D721Med (cell line): ENCODE measurements at regions not wholly inside any gene's neighbourhood (a gene's known extent, or its start where the extent isn't known, plus 50 kb on each side); places are given as distances from the start of the nearest gene placed in this dataset.

Experiments used
- DNase-seq: peaks from one replicate; pipeline ENCODE4 v3.0.0; 2011; ENCODE audit warnings: low spot score; ENCODE audit not compliant: insufficient read length
- FAIRE-seq: peaks from 2 replicates; lab custom pipeline; 2011; peaks lifted over from hg19 to GRCh38; lab: Jason Lieb, UNC
- CTCF ChIP-seq: IDR thresholded peaks from 2 replicates; pipeline ENCODE4 v1.5.1; 2012; ENCODE audit warnings: mild to moderate bottlenecking, control low read depth; ENCODE audit not compliant: insufficient read depth; ENCODE audit errors: missing control alignments

- no peak for TF ChIP-seq CTCF
- FAIRE-seq (no peak), DNase-seq (no peak)
Measured at GRCh38 chr13:56351041-56351440, 789.7 kb upstream of the PRR20A start.

GRCh38 chr13:56352361-56352760 is 788.4 kb upstream of the PRR20A start:
- no peak for FAIRE-seq

GRCh38 chr13:56352901-56353300 is 787.8 kb upstream of the PRR20A start:
- FAIRE-seq, result no peak
- no peak for DNase-seq

More at GRCh38 chr13:56352361-56352760, 788.4 kb upstream of the PRR20A start:
- TF ChIP-seq CTCF, result no peak
- DNase-seq, result no peak

GRCh38 chr13:56356690-56357089 is 784.0 kb upstream of the PRR20A start:
- DNase-seq, result no peak
- FAIRE-seq, result no peak
- TF ChIP-seq CTCF, result no peak

More at GRCh38 chr13:56352901-56353300, 787.8 kb upstream of the PRR20A start:
- TF ChIP-seq CTCF, result no peak

GRCh38 chr13:56378566-56378965 is 762.2 kb upstream of the PRR20A start:
- DNase-seq (no peak), FAIRE-seq (no peak)
- no peak for TF ChIP-seq CTCF

- DNase-seq (no peak), FAIRE-seq (no peak)
- TF ChIP-seq CTCF, result no peak
Measured at GRCh38 chr13:56393549-56393948, 747.2 kb upstream of the PRR20A start.

- DNase-seq (no peak), FAIRE-seq (no peak)
- no peak for TF ChIP-seq CTCF
Measured at GRCh38 chr13:56396318-56396717, 744.4 kb upstream of the PRR20A start.
